Endothelial cell of umbilical vein (primary cell): ENCODE measurements at regions not wholly inside any gene's neighbourhood (a gene's known extent, or its start where the extent isn't known, plus 50 kb on each side); places are given as distances from the start of the nearest gene placed in this dataset.

Experiments
- BruUV-seq: library from RNA; stranded (reverse); fragments of 400-500 nt; replicated peaks from 2 replicates; lab custom pipeline; 2021; lab: Mats Ljungman, UMichigan
- CTCF ChIA-PET: fragments of 300-600, 350-600 bp; sonication (Branson Sonifier 250); formaldehyde crosslinking; loops from one replicate; lab custom pipeline; 2021; ENCODE audit warnings: antibody characterized with exemption, inconsistent platforms; lab: Charles Lee
- POLR2A ChIA-PET: fragments of 300-600, 350-600 bp; sonication (Branson Sonifier 250); formaldehyde crosslinking; loops from one replicate; lab custom pipeline; 2021; ENCODE audit warnings: antibody characterized with exemption, inconsistent platforms; lab: Charles Lee
- DNase-seq: peaks from one replicate; pipeline ENCODE4 v3.0.0-alpha.2; 2011; ENCODE audit warnings: low read depth, low spot score
- FAIRE-seq: peaks from 2 replicates; lab custom pipeline; 2011; peaks lifted over from hg19 to GRCh38; lab: Jason Lieb, UNC
- H2AFZ ChIP-seq: 2 replicates; pipeline ENCODE4 v1.6.0; 2012; ENCODE audit warnings: low read depth, low read length, control low read depth, inconsistent platforms
- H3K27ac ChIP-seq: 2 replicates; pipeline ENCODE4 v1.5.1; 2011; ENCODE audit warnings: low read depth, mild to moderate bottlenecking, control low read depth, low read length, moderate library complexity; ENCODE audit not compliant: insufficient read depth
- H3K27me3 ChIP-seq, 2 experiments: 2 replicates each; pipeline versions ENCODE4 v1.6.0 to v1.6.1; 2011; ENCODE audit warnings: low read length in 2 of 2, mixed read lengths in 1 of 2; ENCODE audit not compliant: control insufficient read depth in 2 of 2, insufficient read depth in 2 of 2
- H3K36me3 ChIP-seq, 2 experiments: 2 replicates in 1 of 2; 3 replicates in 1 of 2; pipeline ENCODE4 v1.5.1; 2011; ENCODE audit warnings: low read length in 2 of 2, mild to moderate bottlenecking in 1 of 2, moderate library complexity in 1 of 2; ENCODE audit not compliant: control insufficient read depth in 2 of 2, insufficient read depth in 2 of 2; ENCODE audit errors: extremely low read depth in 1 of 2
- H3K4me1 ChIP-seq: 3 replicates; pipeline ENCODE4 v1.5.1; 2011; ENCODE audit warnings: mild to moderate bottlenecking, low read length; ENCODE audit not compliant: control insufficient read depth, insufficient read depth; ENCODE audit errors: extremely low read depth
- H3K4me2 ChIP-seq: 2 replicates; pipeline ENCODE4 v1.6.1; 2011; ENCODE audit warnings: low read length, control low read depth, mixed read lengths; ENCODE audit not compliant: insufficient read depth
- H3K4me3 ChIP-seq, 3 experiments: fragments of 200-600 bp in 1 of 3; sonication (generic), shearing (Covaris generic) in 1 of 3; replicated peaks in 1 of 3; 2 replicates each; pipeline ENCODE4 v1.5.1; 2011 to 2016; ENCODE audit warnings: control low read depth in 3 of 3, low read length in 3 of 3, mild to moderate bottlenecking in 2 of 3, inconsistent platforms in 1 of 3, low read depth in 1 of 3, moderate library complexity in 1 of 3; ENCODE audit not compliant: insufficient read depth in 1 of 3
- H3K79me2 ChIP-seq: 2 replicates; pipeline ENCODE4 v1.6.0; 2012; ENCODE audit warnings: low read length, inconsistent platforms; ENCODE audit not compliant: control insufficient read depth, insufficient read depth
- H3K9ac ChIP-seq: replicated peaks from 2 replicates; pipeline ENCODE3; 2011; ENCODE audit warnings: low read length, control low read depth; ENCODE audit not compliant: insufficient read depth; ENCODE audit errors: extremely low read depth
- H3K9me1 ChIP-seq: replicated peaks from 3 replicates; pipeline ENCODE4 v1.6.0; 2011; ENCODE audit warnings: mild to moderate bottlenecking, low read length; ENCODE audit not compliant: control insufficient read depth, insufficient read depth; ENCODE audit errors: extremely low read depth
- H3K9me3 ChIP-seq: replicated peaks from 2 replicates; pipeline ENCODE4 v1.5.1; 2012; ENCODE audit warnings: low read length, inconsistent platforms; ENCODE audit not compliant: control insufficient read depth, insufficient read depth
- H4K20me1 ChIP-seq: replicated peaks from 2 replicates; pipeline ENCODE3; 2011; ENCODE audit warnings: mild to moderate bottlenecking, low read length; ENCODE audit not compliant: control insufficient read depth, insufficient read depth; ENCODE audit errors: extremely low read depth
- EZH2 ChIP-seq: IDR thresholded peaks from 2 replicates; pipeline ENCODE4 v1.6.1; 2012; ENCODE audit warnings: borderline replicate concordance, low read depth, mild to moderate bottlenecking, moderate library complexity, low read length, inconsistent platforms; ENCODE audit not compliant: severe bottlenecking
- FOS ChIP-seq: IDR thresholded peaks from 2 replicates; pipeline ENCODE4 v1.6.1; 2011; ENCODE audit warnings: mild to moderate bottlenecking, low read length, moderate library complexity, borderline replicate concordance; ENCODE audit not compliant: insufficient read depth
- GATA2 ChIP-seq: IDR thresholded peaks from 2 replicates; pipeline ENCODE4 v1.7.0; 2011; ENCODE audit warnings: low read depth, mild to moderate bottlenecking, moderate library complexity, mixed read lengths, low read length; ENCODE audit not compliant: insufficient read length, insufficient read depth
- JUN ChIP-seq: IDR thresholded peaks from 2 replicates; pipeline ENCODE4 v1.6.1; 2011; ENCODE audit warnings: borderline replicate concordance, low read depth; ENCODE audit not compliant: insufficient read length, insufficient read depth
- MYC ChIP-seq: IDR thresholded peaks from one replicate; pipeline ENCODE4 v1.6.1; 2011; ENCODE audit warnings: mild to moderate bottlenecking, low read depth, low read length
- POLR2A ChIP-seq: IDR thresholded peaks from 2 replicates; pipeline ENCODE4 v1.6.1; 2012; ENCODE audit warnings: low read depth, mild to moderate bottlenecking, control low read depth, low read length
- POLR2AphosphoS5 ChIP-seq: IDR thresholded peaks from 2 replicates; pipeline ENCODE4 v1.6.1; 2012; ENCODE audit warnings: low read depth, mild to moderate bottlenecking, control low read depth, low read length, moderate library complexity; ENCODE audit not compliant: insufficient read depth
- dilution Hi-C: fragments of 300-500 bp; cut with MboI; formaldehyde crosslinking; loops from one replicate; pipeline ENCODE4 v1.15.0; 2019; ENCODE audit warnings: low sequenced_read_pairs; ENCODE audit not compliant: extremely low pct_ligation_motif_present
- intact Hi-C: fragments of 100-400 bp; cut with micrococcal nuclease; formaldehyde crosslinking; loops from one replicate; pipeline ENCODE4 v1.10.0; 2022
- TF ChIP-seq, protein P1 (sequence below): IDR thresholded peaks from 2 replicates; pipeline ENCODE4 v1.6.1; 2011; ENCODE audit not compliant: insufficient read depth, insufficient read length
- TF ChIP-seq, protein P2 (sequence below), 2 donors: IDR thresholded peaks; 1 replicate in 1 of 2; 2 replicates in 1 of 2; pipeline ENCODE4 v1.5.1; 2011; ENCODE audit warnings: low read length in 2 of 2, mild to moderate bottlenecking in 2 of 2, moderate library complexity in 2 of 2, control low read depth in 1 of 2, inconsistent platforms in 1 of 2, low read depth in 1 of 2; ENCODE audit not compliant: insufficient read depth in 1 of 2; ENCODE audit errors: extremely low read depth in 1 of 2

GRCh38 chr11:23236826-23237555, 376.7 kb upstream of the CCDC179 start:
- no peaks in the 10 kb centered on the region for H3K9me1 ChIP-seq
- no peaks in the 10 kb centered on the region for H3K79me2 ChIP-seq
- FAIRE-seq (no peak), DNase-seq (no peak)
- no peaks in the 10 kb centered on the region for H4K20me1 ChIP-seq
- no peak overlapping the region for H3K4me2 ChIP-seq
- peaks cover 3% of the 10 kb centered on the region for H3K4me1 ChIP-seq
- POLR2A ChIA-PET: no interaction called here
- no peak overlapping the region for H2AFZ ChIP-seq
- TF ChIP-seq MYC: no peak
- no peak for TF ChIP-seq POLR2AphosphoS5
- no peak for TF ChIP-seq JUN
- TF ChIP-seq POLR2A: no peak
- TF ChIP-seq, protein P1, sequence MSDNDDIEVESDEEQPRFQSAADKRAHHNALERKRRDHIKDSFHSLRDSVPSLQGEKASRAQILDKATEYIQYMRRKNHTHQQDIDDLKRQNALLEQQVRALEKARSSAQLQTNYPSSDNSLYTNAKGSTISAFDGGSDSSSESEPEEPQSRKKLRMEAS: no peak
- TF ChIP-seq GATA2: no peak
- dilution Hi-C loops (no loop called here), intact Hi-C loops (no loop called here)
- no peak overlapping the region for H3K4me3 ChIP-seq
- no TSS peak for BruUV-seq
- CTCF ChIA-PET: interaction anchor here (2.6 kb wide), 1 partner anchor 11 kb away, joined by 9 read pairs; no protein-coding TSS in a partner anchor
- H3K9ac ChIP-seq: no peak overlapping the region
- H3K27ac ChIP-seq: no peak overlapping the region
- H3K27me3 ChIP-seq: no peaks in the 10 kb centered on the region
- H3K9me3 ChIP-seq: no peaks in the 10 kb centered on the region
- H3K36me3 ChIP-seq: no peaks in the 10 kb centered on the region

DNA sequence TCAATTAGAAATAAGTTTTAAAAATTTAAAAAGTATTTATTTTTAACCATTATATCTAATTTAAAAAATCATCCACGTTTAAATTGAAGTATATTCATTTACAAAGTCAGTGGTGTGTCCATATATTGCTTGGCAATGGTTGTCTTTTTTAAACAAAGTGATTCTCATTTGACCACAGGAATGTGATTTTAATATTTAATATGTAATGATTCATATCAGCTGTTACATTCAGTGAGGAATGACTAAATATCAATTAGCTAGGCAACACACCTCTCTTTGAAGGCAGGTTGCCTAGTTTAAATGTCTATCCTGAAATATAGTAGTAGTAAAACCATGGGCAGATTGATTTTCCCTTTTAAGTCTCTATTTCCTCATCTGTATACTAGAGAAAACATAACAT, 392.2 kb upstream of the CCDC179 start:
- Histone ChIP-seq H3K4me1 (no peaks in the 10 kb centered on the region), H3K4me2 (no peak overlapping the region), H3K4me3 (no peak overlapping the region), H3K9ac (no peak overlapping the region), H3K27me3 (no peaks in the 10 kb centered on the region), H3K27ac (no peak overlapping the region), H3K79me2 (no peaks in the 10 kb centered on the region), H3K36me3 (no peaks in the 10 kb centered on the region), H3K9me3 (no peaks in the 10 kb centered on the region), H4K20me1 (no peaks in the 10 kb centered on the region), H2AFZ (no peak overlapping the region), H3K9me1 (no peaks in the 10 kb centered on the region)
- BruUV-seq: no TSS peak
- dilution Hi-C loops (no loop called here), intact Hi-C loops (no loop called here)
- no peak for DNase-seq
- FAIRE-seq: no peak
- no peak for TF ChIP-seq GATA2
- no peak for TF ChIP-seq FOS
- TF ChIP-seq MYC: no peak
- TF ChIP-seq POLR2AphosphoS5: no peak
- no peak for TF ChIP-seq POLR2A
- TF ChIP-seq, protein P1: no peak
- TF ChIP-seq EZH2: no peak
- no peak for TF ChIP-seq JUN
- TF ChIP-seq, protein P2, sequence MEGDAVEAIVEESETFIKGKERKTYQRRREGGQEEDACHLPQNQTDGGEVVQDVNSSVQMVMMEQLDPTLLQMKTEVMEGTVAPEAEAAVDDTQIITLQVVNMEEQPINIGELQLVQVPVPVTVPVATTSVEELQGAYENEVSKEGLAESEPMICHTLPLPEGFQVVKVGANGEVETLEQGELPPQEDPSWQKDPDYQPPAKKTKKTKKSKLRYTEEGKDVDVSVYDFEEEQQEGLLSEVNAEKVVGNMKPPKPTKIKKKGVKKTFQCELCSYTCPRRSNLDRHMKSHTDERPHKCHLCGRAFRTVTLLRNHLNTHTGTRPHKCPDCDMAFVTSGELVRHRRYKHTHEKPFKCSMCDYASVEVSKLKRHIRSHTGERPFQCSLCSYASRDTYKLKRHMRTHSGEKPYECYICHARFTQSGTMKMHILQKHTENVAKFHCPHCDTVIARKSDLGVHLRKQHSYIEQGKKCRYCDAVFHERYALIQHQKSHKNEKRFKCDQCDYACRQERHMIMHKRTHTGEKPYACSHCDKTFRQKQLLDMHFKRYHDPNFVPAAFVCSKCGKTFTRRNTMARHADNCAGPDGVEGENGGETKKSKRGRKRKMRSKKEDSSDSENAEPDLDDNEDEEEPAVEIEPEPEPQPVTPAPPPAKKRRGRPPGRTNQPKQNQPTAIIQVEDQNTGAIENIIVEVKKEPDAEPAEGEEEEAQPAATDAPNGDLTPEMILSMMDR (IDR thresholded peaks at IDR 0.05; ENCODE audit: extremely low read depth in 1 of 2, insufficient read depth in 1 of 2, low read depth in 1 of 2, low read length in 2 of 2): no peak
- POLR2A ChIA-PET: no interaction called here
- CTCF ChIA-PET: no interaction called here
